SK-N-SH treated with all-trans-retinoic acid at 6 μM for 48 hours (cell line): ENCODE measurements at regions not wholly inside any gene's neighbourhood (a gene's known extent, or its start where the extent isn't known, plus 50 kb on each side); places are given as distances from the start of the nearest gene placed in this dataset.
A peak's percentile ranks its signal among the peaks of the same experiment; 100 is the strongest.

Source experiments
- ATAC-seq: fragments of 200-7000 bp; cut with Tn5 transposase; 3 replicates; pipeline ENCODE4 v1.9.1; 2020; ENCODE audit warnings: mild to moderate bottlenecking, moderate library complexity
- ARNTL ChIP-seq: fragments of 450-650 bp; formaldehyde crosslinking; IDR thresholded peaks from 2 replicates; pipeline ENCODE4 v1.5.0; 2020; ENCODE audit warnings: low read depth, mild to moderate bottlenecking, moderate library complexity, borderline replicate concordance
- CREB5 ChIP-seq: fragments of 250-450 bp; sonication (Bioruptor Pico); IDR thresholded peaks from 2 replicates; pipeline ENCODE4 v1.5.1; 2020; ENCODE audit warnings: low read depth, mild to moderate bottlenecking, moderate library complexity
- CSDC2 ChIP-seq: fragments of 250-450 bp; sonication (Bioruptor Pico); IDR thresholded peaks from 2 replicates; pipeline ENCODE4 v1.5.0; 2020; ENCODE audit warnings: mild to moderate bottlenecking, moderate library complexity
- CSRNP3 ChIP-seq: fragments of 250-450 bp; sonication (Bioruptor Pico); IDR thresholded peaks from 2 replicates; pipeline ENCODE4 v1.5.1; 2021; ENCODE audit warnings: mild to moderate bottlenecking, moderate library complexity
- ESRRG ChIP-seq: fragments of 250-450 bp; sonication (Bioruptor Pico); IDR thresholded peaks from 2 replicates; pipeline ENCODE4 v1.6.1; 2021; ENCODE audit warnings: mild to moderate bottlenecking
- ISL1 ChIP-seq: fragments of 250-450 bp; sonication (Bioruptor Pico); IDR thresholded peaks from 2 replicates; pipeline ENCODE4 v2.1.2; 2022; ENCODE audit warnings: mild to moderate bottlenecking, moderate library complexity
- PATZ1 ChIP-seq: fragments of 250-450 bp; sonication (Bioruptor Pico); IDR thresholded peaks from 2 replicates; pipeline ENCODE4 v1.8.0; 2020; ENCODE audit warnings: mild to moderate bottlenecking, moderate library complexity, borderline replicate concordance
- POU6F1 ChIP-seq: fragments of 250-450 bp; sonication (Bioruptor Pico); IDR thresholded peaks from 2 replicates; pipeline ENCODE4 v1.8.0; 2021; ENCODE audit warnings: low read depth, mild to moderate bottlenecking, moderate library complexity, borderline replicate concordance
- PPARA ChIP-seq: fragments of 250-450 bp; sonication (Bioruptor Pico); IDR thresholded peaks from 2 replicates; pipeline ENCODE4 v1.5.0; 2020; ENCODE audit warnings: mild to moderate bottlenecking, borderline replicate concordance
- RARB ChIP-seq: fragments of 250-450 bp; sonication (Bioruptor Pico); IDR thresholded peaks from 2 replicates; pipeline ENCODE4 v1.8.0; 2021; ENCODE audit warnings: mild to moderate bottlenecking, moderate library complexity
- SNAI2 ChIP-seq: fragments of 250-450 bp; sonication (Bioruptor Pico); IDR thresholded peaks from 2 replicates; pipeline ENCODE4 v1.5.0; 2020; ENCODE audit warnings: mild to moderate bottlenecking, moderate library complexity
- TCF4 ChIP-seq: fragments of 250-450 bp; sonication (Bioruptor Pico); IDR thresholded peaks from 2 replicates; pipeline ENCODE4 v1.8.0; 2021; ENCODE audit warnings: mild to moderate bottlenecking, moderate library complexity, borderline replicate concordance
- TOX ChIP-seq: fragments of 250-450 bp; sonication (Bioruptor Pico); IDR thresholded peaks from 2 replicates; pipeline ENCODE4 v1.8.0; 2021; ENCODE audit warnings: mild to moderate bottlenecking, moderate library complexity, borderline replicate concordance
- TSHZ2 ChIP-seq: fragments of 250-450 bp; sonication (Bioruptor Pico); IDR thresholded peaks from 2 replicates; pipeline ENCODE4 v1.5.0; 2020; ENCODE audit warnings: mild to moderate bottlenecking, moderate library complexity
- ZC3H10 ChIP-seq: fragments of 250-450 bp; sonication (Bioruptor Pico); IDR thresholded peaks from 2 replicates; pipeline ENCODE4 v1.5.1; 2021; ENCODE audit warnings: mild to moderate bottlenecking, moderate library complexity
- ZFP3 ChIP-seq: fragments of 250-450 bp; sonication (Bioruptor Pico); IDR thresholded peaks from 2 replicates; pipeline ENCODE4 v1.5.0; 2020; ENCODE audit warnings: mild to moderate bottlenecking, moderate library complexity
- ZFP30 ChIP-seq: fragments of 450-650 bp; formaldehyde crosslinking; IDR thresholded peaks from 2 replicates; pipeline ENCODE4 v1.5.0; 2022; ENCODE audit warnings: mild to moderate bottlenecking, moderate library complexity
- ZNF565 ChIP-seq: fragments of 450-650 bp; formaldehyde crosslinking; conservative IDR thresholded peaks from 2 replicates; pipeline ENCODE4 v1.5.0; 2020; ENCODE audit warnings: low read depth, mild to moderate bottlenecking, moderate library complexity
- ZNF70 ChIP-seq: fragments of 450-650 bp; formaldehyde crosslinking; IDR thresholded peaks from 2 replicates; pipeline ENCODE4 v1.5.0; 2020; ENCODE audit warnings: mild to moderate bottlenecking, moderate library complexity
- ZNF8 ChIP-seq: fragments of 450-650 bp; formaldehyde crosslinking; IDR thresholded peaks from 2 replicates; pipeline ENCODE4 v1.5.0; 2020; ENCODE audit warnings: mild to moderate bottlenecking, moderate library complexity

- ATAC-seq, result peak; percentile 39
- TF ChIP-seq CSDC2 (no peak), ZC3H10 (CRISPR knock-in tag) (no peak), ZNF565 (CRISPR knock-in tag) (no peak), TSHZ2 (CRISPR knock-in tag) (no peak), PATZ1 (no peak), ZFP3 (CRISPR knock-in tag) (no peak), CSRNP3 (CRISPR knock-in tag) (no peak), ARNTL (no peak), ESRRG (CRISPR knock-in tag) (no peak), ZNF8 (no peak)
These were observed 711.6 kb upstream of the SLITRK6 start for GRCh38 chr13:86510792-86511191.

GRCh38 chr13:86541461-86541860 lies 742.2 kb upstream of the SLITRK6 start:
- ATAC-seq, result no peak
- TF ChIP-seq CREB5 (CRISPR knock-in tag) (no peak), TCF4 (CRISPR knock-in tag) (no peak), ZNF70 (CRISPR knock-in tag) (no peak), ZNF565 (CRISPR knock-in tag) (no peak), SNAI2 (CRISPR knock-in tag) (no peak), ZC3H10 (CRISPR knock-in tag) (no peak), ZFP3 (CRISPR knock-in tag) (no peak), ZFP30 (CRISPR knock-in tag) (no peak), RARB (CRISPR knock-in tag) (no peak), ISL1 (no peak), TSHZ2 (CRISPR knock-in tag) (no peak), ESRRG (CRISPR knock-in tag) (no peak), POU6F1 (CRISPR knock-in tag) (no peak), ZNF8 (no peak), PATZ1 (no peak), PPARA (CRISPR knock-in tag) (no peak), TOX (CRISPR knock-in tag) (no peak)
- TF ChIP-seq, all 23 proteins: peak for 0
